ENCODE measurements at regions not wholly inside any gene's neighbourhood (a gene's known extent, or its start where the extent isn't known, plus 50 kb on each side); places are given as distances from the start of the nearest gene placed in this dataset.

GRCh38 chr4:138954428-138954827 is 61.2 kb upstream of the NOCT start:
- TF ChIP-seq EP300 (IDR thresholded peaks at IDR 0.05; ENCODE audit: low read depth): no peak
- TF ChIP-seq POLR2A (IDR thresholded peaks at IDR 0.05): no peak
- no peak for TF ChIP-seq POLR2AphosphoS5 (IDR thresholded peaks at IDR 0.05)
